Transverse colon (tissue), 4 donors: ENCODE measurements at regions not wholly inside any gene's neighbourhood (a gene's known extent, or its start where the extent isn't known, plus 50 kb on each side); places are given as distances from the start of the nearest gene placed in this dataset.

ENCODE experiments used
- DNase-seq: peaks from one replicate; pipeline ENCODE4 v3.0.0-alpha.2; 2019
- H3K27ac ChIP-seq, 4 donors: fragments of 200-600 bp; sonication (generic); 2 replicates each; pipeline ENCODE4 v1.5.1; 2016 to 2018; ENCODE audit warnings: inconsistent platforms in 4 of 4
- H3K27me3 ChIP-seq: fragments of 200-600 bp; sonication (generic); 2 replicates; pipeline ENCODE4 v1.5.1; 2017; ENCODE audit warnings: inconsistent platforms
- H3K36me3 ChIP-seq, 4 donors: fragments of 200-600 bp; sonication (generic); 2 replicates each; pipeline ENCODE4 v1.5.1; 2017 to 2019; ENCODE audit warnings: inconsistent platforms in 4 of 4
- H3K4me1 ChIP-seq, 4 donors: fragments of 200-600 bp; sonication (generic); 2 replicates each; pipeline ENCODE4 v1.5.1; 2017 to 2020; ENCODE audit warnings: inconsistent platforms in 4 of 4
- H3K4me3 ChIP-seq, 4 donors: fragments of 200-600 bp; sonication (generic); 1 replicate in 1 of 4; 2 replicates in 3 of 4; pipeline versions ENCODE4 v1.5.1 to v1.6.1; 2017 to 2019; ENCODE audit warnings: inconsistent platforms in 4 of 4
- H3K9me3 ChIP-seq, 2 donors: fragments of 200-600 bp; sonication (generic); 2 replicates each; pipeline ENCODE4 v1.5.1; 2017 to 2019; ENCODE audit warnings: inconsistent platforms in 2 of 2
- CTCF ChIP-seq, 5 experiments: fragments of 200-600 bp in 3 of 5; fragments of 450-650 bp in 2 of 5; sonication (generic) in 3 of 5; IDR thresholded peaks; 1 replicate in 2 of 5; 2 replicates in 3 of 5; pipeline ENCODE4 v1.5.1; 2016 to 2017; ENCODE audit warnings: antibody characterized with exemption in 5 of 5, inconsistent platforms in 3 of 5, mild to moderate bottlenecking in 2 of 5, moderate library complexity in 1 of 5
- EP300 ChIP-seq: sonication (generic); formaldehyde crosslinking; IDR thresholded peaks from one replicate; pipeline ENCODE4 v1.6.1; 2017; ENCODE audit warnings: antibody characterized with exemption, low read depth
- POLR2A ChIP-seq: fragments of 450-650 bp; IDR thresholded peaks from one replicate; pipeline ENCODE4 v1.6.1; 2016; ENCODE audit warnings: antibody characterized with exemption, mild to moderate bottlenecking, moderate library complexity
- POLR2AphosphoS5 ChIP-seq, 3 donors: sonication (generic); formaldehyde crosslinking; IDR thresholded peaks; one replicate each; pipeline ENCODE4 v1.6.1; 2016; ENCODE audit warnings: antibody characterized with exemption in 3 of 3
- WGBS, 2 donors: methylation state at CpG; one replicate each; pipeline ENCODE4 v1.1.5; 2018; ENCODE audit warnings: low coverage in 1 of 2; 5-methylcytosine and 5-hydroxymethylcytosine counted together
- in situ Hi-C, 4 donors: fragments of 200-750 bp; cut with MboI; loops; one replicate each; pipeline versions ENCODE4 v1.15.0 to v1.15.1; 2017; ENCODE audit warnings: low sequenced_read_pairs in 3 of 4, low pct_ligation_motif_present in 1 of 4, low pct_unique_long_range_greater_than_20kb in 1 of 4
- intact Hi-C: fragments of 100-400 bp; cut with DNase I; formaldehyde crosslinking; loops from one replicate; pipeline ENCODE4 v1.15.1; 2023; ENCODE audit warnings: low total_unique reads

GRCh38 chr20:58076405-58076804, 152.0 kb downstream of the ANKRD60 start:
- DNase-seq: no peak

DNA sequence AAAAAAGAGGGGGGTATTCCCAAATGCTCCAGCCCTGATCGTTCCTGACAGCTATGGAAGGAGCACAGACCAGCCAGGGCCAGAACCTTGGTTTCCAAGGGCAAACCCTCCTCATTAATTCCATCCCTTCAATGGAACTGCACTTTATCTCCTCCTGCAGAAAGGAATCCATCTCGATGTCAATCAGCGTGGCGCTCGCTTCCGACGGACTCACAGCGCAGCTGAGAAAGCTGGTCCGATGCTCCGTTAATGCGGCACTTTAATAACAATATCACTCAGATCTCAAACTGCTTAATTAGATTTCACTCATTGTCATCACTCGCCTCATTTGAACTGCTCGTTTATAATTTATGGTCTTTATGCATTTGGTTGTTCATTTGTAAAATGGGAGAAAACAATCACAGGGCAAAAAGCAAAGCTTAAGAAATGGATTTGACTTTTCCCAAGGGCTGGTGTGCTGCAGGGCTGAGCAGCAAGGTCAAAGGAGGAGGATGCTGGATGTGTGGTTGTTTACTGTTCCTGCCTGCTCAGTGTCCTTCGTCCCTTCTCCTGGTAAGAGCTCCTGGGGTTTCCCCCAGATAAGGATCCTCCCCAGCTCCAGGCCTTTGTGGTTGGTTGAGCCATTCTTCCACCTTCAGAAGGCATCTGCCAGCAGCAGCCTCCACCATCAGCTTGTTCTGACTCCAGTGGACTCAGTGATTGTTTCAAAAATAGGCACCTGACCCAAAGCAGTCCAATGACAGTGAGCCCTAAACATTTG, 152.7 kb downstream of the ANKRD60 start:
- intact Hi-C loops (no loop called here), in situ Hi-C loops (loop anchor here in 1 of 4 donors (25.0 kb wide), 1 partner anchor 413 kb away; no protein-coding TSS in a partner anchor)
- Histone ChIP-seq H3K27ac (no peak overlapping the region), H3K4me1 (no peaks in the 10 kb centered on the region), H3K4me3 (no peak overlapping the region), H3K27me3 (no peaks in the 10 kb centered on the region), H3K36me3 (no peaks in the 10 kb centered on the region), H3K9me3 (no peaks in the 10 kb centered on the region)
- TF ChIP-seq POLR2AphosphoS5 (IDR thresholded peaks at IDR 0.05): no peak
- no peak for TF ChIP-seq POLR2A
- no peak for TF ChIP-seq CTCF (IDR thresholded peaks at IDR 0.05)
- no peak for TF ChIP-seq EP300
- WGBS, 2 donors: 88 to 97% methylated on average over 12 to 14 of the region's 14 CpGs
- no peak for DNase-seq

More at GRCh38 chr20:58076405-58076804, 152.0 kb downstream of the ANKRD60 start:
- Histone ChIP-seq H3K27ac (no peak overlapping the region), H3K27me3 (no peaks in the 10 kb centered on the region), H3K4me3 (no peak overlapping the region), H3K4me1 (no peaks in the 10 kb centered on the region), H3K9me3 (no peaks in the 10 kb centered on the region), H3K36me3 (no peaks in the 10 kb centered on the region)
- intact Hi-C loops: no loop called here
- 61 to 71% methylated on average over 3 to 4 of the region's 4 CpGs for WGBS, 2 donors
- TF ChIP-seq POLR2AphosphoS5 (IDR thresholded peaks at IDR 0.05) (no peak), POLR2A (no peak), EP300 (no peak), CTCF (IDR thresholded peaks at IDR 0.05) (no peak)
- in situ Hi-C loops: loop anchor here in 1 of 4 donors (25.0 kb wide), 1 partner anchor 414 kb away; no protein-coding TSS in a partner anchor

GRCh38 chr20:58073945-58074856, 154.3 kb downstream of the ANKRD60 start:
- Histone ChIP-seq H3K27ac (no peak overlapping the region), H3K4me1 (no peaks in the 10 kb centered on the region), H3K36me3 (no peaks in the 10 kb centered on the region), H3K9me3 (no peaks in the 10 kb centered on the region), H3K27me3 (no peaks in the 10 kb centered on the region), H3K4me3 (no peak overlapping the region)
- intact Hi-C loops: no loop called here
- WGBS, 2 donors: 74 to 76% methylated on average over 6 to 10 of the region's 10 CpGs
- in situ Hi-C loops: loop anchor here in 1 of 4 donors (25.0 kb wide), 1 partner anchor 88 kb away; a partner anchor contains a TSS
- no peak for TF ChIP-seq CTCF (IDR thresholded peaks at IDR 0.05)
- TF ChIP-seq POLR2A: no peak
- no peak for TF ChIP-seq POLR2AphosphoS5 (IDR thresholded peaks at IDR 0.05)
- TF ChIP-seq EP300: no peak
- DNase-seq: no peak
